ENCODE measurements at regions not wholly inside any gene's neighbourhood (a gene's known extent, or its start where the extent isn't known, plus 50 kb on each side); places are given as distances from the start of the nearest gene placed in this dataset.
"Not testable (repeated sequence)": the region's sequence is repeated elsewhere in the genome, so short reads cannot be mapped to it uniquely, and the experiment has no call there.

- H3K27ac ChIP-seq (ENCODE audit: low read depth, low read length), result no peak overlapping the region
- H3K4me3 ChIP-seq (ENCODE audit: low read depth in 1 of 2, low read length in 2 of 2), result no peak overlapping the region
- no peaks in the 10 kb centered on the region for H3K4me1 ChIP-seq (ENCODE audit: control insufficient read depth in 1 of 2, insufficient read depth in 2 of 2, low read length in 2 of 2)
- H3K27me3 ChIP-seq (ENCODE audit: control insufficient read depth in 1 of 2, insufficient read depth in 2 of 2, low read length in 2 of 2), result no peaks in the 10 kb centered on the region
- H3K9me3 ChIP-seq (ENCODE audit: control insufficient read depth in 1 of 2, low read length in 2 of 2), result no peaks in the 10 kb centered on the region
- H3K9ac ChIP-seq (ENCODE audit: low read depth in 1 of 2, low read length in 2 of 2), result no peak overlapping the region
- H3K36me3 ChIP-seq (ENCODE audit: control insufficient read depth in 1 of 2, insufficient read depth in 2 of 2, low read length in 2 of 2), result no peaks in the 10 kb centered on the region
Measured at GRCh38 chr9:22954550-22954949, 507.9 kb downstream of the DMRTA1 start.

- Histone ChIP-seq H3K36me3 (ENCODE audit: control insufficient read depth in 1 of 2, insufficient read depth in 2 of 2, low read length in 2 of 2) (no peaks in the 10 kb centered on the region), H3K4me1 (ENCODE audit: control insufficient read depth in 1 of 2, insufficient read depth in 2 of 2, low read length in 2 of 2) (no peaks in the 10 kb centered on the region), H3K27me3 (ENCODE audit: control insufficient read depth in 1 of 2, insufficient read depth in 2 of 2, low read length in 2 of 2) (no peaks in the 10 kb centered on the region), H3K4me3 (ENCODE audit: low read depth in 1 of 2, low read length in 2 of 2) (no peak overlapping the region), H3K27ac (ENCODE audit: low read depth, low read length) (no peak overlapping the region), H3K9me3 (ENCODE audit: control insufficient read depth in 1 of 2, low read length in 2 of 2) (no peaks in the 10 kb centered on the region), H3K9ac (ENCODE audit: low read depth in 1 of 2, low read length in 2 of 2) (no peak overlapping the region)
Measured at GRCh38 chr9:22954964-22955363, 508.3 kb downstream of the DMRTA1 start.

DNA sequence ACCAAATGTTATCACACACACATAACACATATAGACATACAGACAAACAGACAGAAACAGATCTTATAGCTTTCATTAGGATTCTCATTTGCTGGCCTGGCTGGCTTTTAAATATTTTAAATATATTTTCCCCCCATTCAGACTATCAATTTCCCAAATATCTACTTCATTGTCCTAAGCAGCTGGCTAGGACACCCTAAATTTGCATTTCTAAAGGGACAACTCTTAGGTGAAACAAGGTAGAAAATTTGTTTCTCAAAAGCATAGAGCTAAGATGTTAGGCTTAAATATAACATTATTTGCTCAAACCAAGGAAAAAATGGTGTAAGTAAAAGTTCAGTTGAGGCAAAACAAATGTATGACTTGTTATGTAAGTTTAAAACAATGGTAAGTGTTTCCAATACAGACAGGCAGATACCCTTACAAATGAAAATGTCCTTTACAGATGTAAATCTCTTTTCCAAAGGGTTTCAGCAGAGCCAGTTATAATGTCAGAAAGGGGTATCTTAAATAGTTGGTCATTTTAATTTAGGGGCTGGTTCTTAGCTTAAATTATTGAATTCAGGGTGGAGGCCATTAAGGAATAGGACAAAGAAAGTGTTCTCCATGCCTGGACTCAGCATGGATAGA lies 522.8 kb downstream of the DMRTA1 start:
- H3K27ac ChIP-seq (ENCODE audit: low read depth, low read length), result no peak overlapping the region
- H3K9me3 ChIP-seq (ENCODE audit: control insufficient read depth in 1 of 2, low read length in 2 of 2), result no peaks in the 10 kb centered on the region
- H3K4me1 ChIP-seq (ENCODE audit: control insufficient read depth in 1 of 2, insufficient read depth in 2 of 2, low read length in 2 of 2), result no peaks in the 10 kb centered on the region
- no peak overlapping the region for H3K4me3 ChIP-seq (ENCODE audit: low read depth in 1 of 2, low read length in 2 of 2)
- no peaks in the 10 kb centered on the region for H3K36me3 ChIP-seq (ENCODE audit: control insufficient read depth in 1 of 2, insufficient read depth in 2 of 2, low read length in 2 of 2)
- H3K9ac ChIP-seq (ENCODE audit: low read depth in 1 of 2, low read length in 2 of 2), result no peak overlapping the region
- H3K27me3 ChIP-seq (ENCODE audit: control insufficient read depth in 1 of 2, insufficient read depth in 2 of 2, low read length in 2 of 2), result no peaks in the 10 kb centered on the region

GRCh38 chr9:22970434-22970975 lies 523.9 kb downstream of the DMRTA1 start:
- no peaks in the 10 kb centered on the region for H3K9me3 ChIP-seq (ENCODE audit: control insufficient read depth in 1 of 2, low read length in 2 of 2)
- no peaks in the 10 kb centered on the region for H3K27me3 ChIP-seq (ENCODE audit: control insufficient read depth in 1 of 2, insufficient read depth in 2 of 2, low read length in 2 of 2)
- no peak overlapping the region for H3K27ac ChIP-seq (ENCODE audit: low read depth, low read length)
- no peaks in the 10 kb centered on the region for H3K36me3 ChIP-seq (ENCODE audit: control insufficient read depth in 1 of 2, insufficient read depth in 2 of 2, low read length in 2 of 2)
- no peak overlapping the region for H3K4me3 ChIP-seq (ENCODE audit: low read depth in 1 of 2, low read length in 2 of 2)
- H3K4me1 ChIP-seq (ENCODE audit: control insufficient read depth in 1 of 2, insufficient read depth in 2 of 2, low read length in 2 of 2), result no peaks in the 10 kb centered on the region
- no peak overlapping the region for H3K9ac ChIP-seq (ENCODE audit: low read depth in 1 of 2, low read length in 2 of 2)

DNA sequence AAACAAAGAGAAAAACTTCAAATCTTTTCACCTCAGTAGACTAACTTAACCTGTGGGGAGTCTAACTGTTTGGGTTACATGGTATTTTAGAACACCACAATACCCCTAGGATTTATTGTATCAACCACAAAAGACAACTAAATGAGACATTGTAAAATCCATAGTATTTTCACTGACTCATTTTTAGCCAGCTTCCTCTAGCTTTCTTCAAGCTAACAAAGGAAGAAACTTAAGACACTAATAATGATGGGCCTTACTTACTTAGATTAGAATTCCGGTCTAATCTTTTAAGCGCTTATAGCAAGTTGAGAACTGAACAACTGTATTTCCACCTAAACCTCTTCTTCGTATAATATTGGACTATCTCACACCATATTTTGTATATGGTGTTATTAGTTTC lies 529.3 kb downstream of the DMRTA1 start:
- no peaks in the 10 kb centered on the region for H3K27me3 ChIP-seq (ENCODE audit: control insufficient read depth in 1 of 2, insufficient read depth in 2 of 2, low read length in 2 of 2)
- no peaks in the 10 kb centered on the region for H3K36me3 ChIP-seq (ENCODE audit: control insufficient read depth in 1 of 2, insufficient read depth in 2 of 2, low read length in 2 of 2)
- H3K27ac ChIP-seq (ENCODE audit: low read depth, low read length), result no peak overlapping the region
- H3K4me3 ChIP-seq (ENCODE audit: low read depth in 1 of 2, low read length in 2 of 2), result no peak overlapping the region
- no peak overlapping the region for H3K9ac ChIP-seq (ENCODE audit: low read depth in 1 of 2, low read length in 2 of 2)
- no peaks in the 10 kb centered on the region for H3K4me1 ChIP-seq (ENCODE audit: control insufficient read depth in 1 of 2, insufficient read depth in 2 of 2, low read length in 2 of 2)
- peaks cover 0 to 2% of the 10 kb centered on the region in 2 donors for H3K9me3 ChIP-seq (ENCODE audit: control insufficient read depth in 1 of 2, low read length in 2 of 2)

- H3K36me3 ChIP-seq (ENCODE audit: control insufficient read depth in 1 of 2, insufficient read depth in 2 of 2, low read length in 2 of 2), result no peaks in the 10 kb centered on the region
- H3K27ac ChIP-seq (ENCODE audit: low read depth, low read length), result no peak overlapping the region
- no peaks in the 10 kb centered on the region for H3K4me1 ChIP-seq (ENCODE audit: control insufficient read depth in 1 of 2, insufficient read depth in 2 of 2, low read length in 2 of 2)
- no peak overlapping the region for H3K4me3 ChIP-seq (ENCODE audit: low read depth in 1 of 2, low read length in 2 of 2)
- peaks cover 0 to 2% of the 10 kb centered on the region in 2 donors for H3K9me3 ChIP-seq (ENCODE audit: control insufficient read depth in 1 of 2, low read length in 2 of 2)
- H3K9ac ChIP-seq (ENCODE audit: low read depth in 1 of 2, low read length in 2 of 2), result no peak overlapping the region
- H3K27me3 ChIP-seq (ENCODE audit: control insufficient read depth in 1 of 2, insufficient read depth in 2 of 2, low read length in 2 of 2), result no peaks in the 10 kb centered on the region
Measured at GRCh38 chr9:22976454-22976853, 529.8 kb downstream of the DMRTA1 start.

DNA sequence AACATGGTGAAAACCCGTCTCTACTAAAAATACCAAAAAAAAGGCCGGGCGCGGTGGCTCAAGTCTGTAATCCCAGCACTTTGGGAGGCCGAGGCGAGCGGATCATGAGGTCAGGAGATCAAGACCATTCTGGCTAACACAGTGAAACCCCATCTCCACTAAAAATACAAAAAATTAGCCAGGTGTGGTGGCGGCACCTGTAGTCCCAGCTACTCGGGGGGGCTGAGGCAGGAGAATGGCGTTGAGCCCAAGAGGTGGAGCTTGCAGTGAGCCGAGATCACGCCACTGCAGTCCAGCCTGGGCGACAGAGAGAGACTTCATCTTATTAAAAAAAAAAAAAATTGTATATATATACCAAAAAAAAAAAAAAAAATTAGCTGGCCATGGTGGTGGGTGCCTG lies 533.8 kb downstream of the DMRTA1 start:
- not testable (repeated sequence) for H3K9me3 ChIP-seq (ENCODE audit: control insufficient read depth in 1 of 2, low read length in 2 of 2); H3K9ac ChIP-seq (ENCODE audit: low read depth in 1 of 2, low read length in 2 of 2); H3K36me3 ChIP-seq (ENCODE audit: control insufficient read depth in 1 of 2, insufficient read depth in 2 of 2, low read length in 2 of 2); H3K27ac ChIP-seq (ENCODE audit: low read depth, low read length); H3K27me3 ChIP-seq (ENCODE audit: control insufficient read depth in 1 of 2, insufficient read depth in 2 of 2, low read length in 2 of 2); H3K4me3 ChIP-seq (ENCODE audit: low read depth in 1 of 2, low read length in 2 of 2); H3K4me1 ChIP-seq (ENCODE audit: control insufficient read depth in 1 of 2, insufficient read depth in 2 of 2, low read length in 2 of 2)

DNA sequence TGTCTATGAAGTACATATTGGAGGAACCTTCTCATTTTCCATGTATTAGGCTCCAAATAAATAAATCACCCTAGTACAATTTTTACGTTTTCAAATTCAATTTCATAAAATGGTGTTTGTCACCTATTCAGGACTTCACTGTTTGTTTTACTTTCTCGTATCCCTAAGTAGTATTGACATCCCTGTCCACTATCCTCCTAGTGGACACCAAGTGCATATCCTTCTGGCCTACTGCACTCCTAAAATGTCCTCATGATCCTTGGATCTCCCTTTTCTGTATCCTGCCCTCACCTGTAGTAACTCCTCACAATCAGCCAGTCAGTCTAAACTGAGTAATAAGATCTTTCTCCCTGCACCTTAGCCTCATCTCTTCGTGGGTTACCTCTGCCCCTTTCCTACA lies 539.9 kb downstream of the DMRTA1 start:
- H3K9ac ChIP-seq (ENCODE audit: low read depth in 1 of 2, low read length in 2 of 2), result no peak overlapping the region
- no peaks in the 10 kb centered on the region for H3K27me3 ChIP-seq (ENCODE audit: control insufficient read depth in 1 of 2, insufficient read depth in 2 of 2, low read length in 2 of 2)
- H3K27ac ChIP-seq (ENCODE audit: low read depth, low read length), result no peak overlapping the region
- H3K4me1 ChIP-seq (ENCODE audit: control insufficient read depth in 1 of 2, insufficient read depth in 2 of 2, low read length in 2 of 2), result no peaks in the 10 kb centered on the region
- no peaks in the 10 kb centered on the region for H3K9me3 ChIP-seq (ENCODE audit: control insufficient read depth in 1 of 2, low read length in 2 of 2)
- H3K36me3 ChIP-seq (ENCODE audit: control insufficient read depth in 1 of 2, insufficient read depth in 2 of 2, low read length in 2 of 2), result no peaks in the 10 kb centered on the region
- no peak overlapping the region for H3K4me3 ChIP-seq (ENCODE audit: low read depth in 1 of 2, low read length in 2 of 2)

GRCh38 chr9:22990349-22990748 lies 543.7 kb downstream of the DMRTA1 start:
- H3K9ac ChIP-seq (ENCODE audit: low read depth in 1 of 2, low read length in 2 of 2), result no peak overlapping the region
- no peaks in the 10 kb centered on the region for H3K27me3 ChIP-seq (ENCODE audit: control insufficient read depth in 1 of 2, insufficient read depth in 2 of 2, low read length in 2 of 2)
- H3K27ac ChIP-seq (ENCODE audit: low read depth, low read length), result no peak overlapping the region
- H3K4me1 ChIP-seq (ENCODE audit: control insufficient read depth in 1 of 2, insufficient read depth in 2 of 2, low read length in 2 of 2), result no peaks in the 10 kb centered on the region
- no peak overlapping the region for H3K4me3 ChIP-seq (ENCODE audit: low read depth in 1 of 2, low read length in 2 of 2)
- H3K9me3 ChIP-seq (ENCODE audit: control insufficient read depth in 1 of 2, low read length in 2 of 2), result no peaks in the 10 kb centered on the region
- H3K36me3 ChIP-seq (ENCODE audit: control insufficient read depth in 1 of 2, insufficient read depth in 2 of 2, low read length in 2 of 2), result no peaks in the 10 kb centered on the region

DNA sequence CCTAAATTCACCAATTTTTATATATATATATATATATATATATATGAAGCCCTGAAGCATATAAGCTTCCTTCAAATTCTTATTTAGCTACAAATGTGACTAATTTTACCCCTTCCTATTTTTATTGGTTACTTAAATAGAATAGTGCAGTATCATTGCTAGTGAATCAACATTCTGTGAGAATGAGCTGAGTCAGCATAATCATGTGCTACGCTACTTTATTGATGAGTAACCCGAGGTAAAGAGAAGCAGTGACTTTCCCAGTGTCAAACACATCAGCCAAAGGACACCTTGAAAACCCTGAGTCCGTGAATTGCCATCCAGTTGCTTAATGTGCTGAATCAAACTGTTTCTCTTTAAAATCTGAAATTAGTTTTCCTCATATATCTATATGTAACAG lies 546.2 kb downstream of the DMRTA1 start:
- H3K9ac ChIP-seq (ENCODE audit: low read depth in 1 of 2, low read length in 2 of 2), result no peak overlapping the region
- no peaks in the 10 kb centered on the region for H3K4me1 ChIP-seq (ENCODE audit: control insufficient read depth in 1 of 2, insufficient read depth in 2 of 2, low read length in 2 of 2)
- no peaks in the 10 kb centered on the region for H3K36me3 ChIP-seq (ENCODE audit: control insufficient read depth in 1 of 2, insufficient read depth in 2 of 2, low read length in 2 of 2)
- H3K4me3 ChIP-seq (ENCODE audit: low read depth in 1 of 2, low read length in 2 of 2), result no peak overlapping the region
- H3K27me3 ChIP-seq (ENCODE audit: control insufficient read depth in 1 of 2, insufficient read depth in 2 of 2, low read length in 2 of 2), result no peaks in the 10 kb centered on the region
- H3K27ac ChIP-seq (ENCODE audit: low read depth, low read length), result no peak overlapping the region
- H3K9me3 ChIP-seq (ENCODE audit: control insufficient read depth in 1 of 2, low read length in 2 of 2), result peaks cover 2 to 3% of the 10 kb centered on the region in 2 donors
